ENCODE measurements at regions not wholly inside any gene's neighbourhood (a gene's known extent, or its start where the extent isn't known, plus 50 kb on each side); places are given as distances from the start of the nearest gene placed in this dataset.

- peaks cover 1% of the 10 kb centered on the region for H3K27me3 Mint-ChIP-seq (ENCODE audit: insufficient read depth, low read depth, poor library complexity)
- peaks cover 6% of the 10 kb centered on the region; the same call in 2 of the 3 replicates for H3K4me1 Mint-ChIP-seq
- H3K27ac Mint-ChIP-seq: no peak overlapping the region
- ATAC-seq (no peak), DNase-seq (ENCODE audit: low spot score) (no peak)
- H3K9me3 Mint-ChIP-seq: peaks cover 25% of the 10 kb centered on the region; the same call in 2 of the 3 replicates
- Histone ChIP-seq H3K27ac (ENCODE audit: low read depth) (no peak overlapping the region), H3K4me1 (ENCODE audit: insufficient read depth) (no peaks in the 10 kb centered on the region), H3K36me3 (ENCODE audit: insufficient read depth) (peaks cover 3% of the 10 kb centered on the region; the same call in 1 of the 2 replicates), H3K9me2 (ENCODE audit: insufficient read depth) (0 out of 2 replicates have a peak, but pooled peaks cover 3% of the 10 kb centered on the region), H3K4me3 (no peak overlapping the region), H2AFZ (no peak overlapping the region), H3K27me3 (ENCODE audit: insufficient read depth) (no peaks in the 10 kb centered on the region), H3K79me2 (replicated peaks; ENCODE audit: insufficient read depth) (no peaks in the 10 kb centered on the region), H3K4me2 (no peak overlapping the region), H3F3A (replicated peaks; ENCODE audit: low read depth) (no peaks in the 10 kb centered on the region), H4K20me1 (replicated peaks; ENCODE audit: insufficient read depth) (no peaks in the 10 kb centered on the region)
- no peak overlapping the region for H3K4me3 Mint-ChIP-seq
- H3K36me3 Mint-ChIP-seq (ENCODE audit: low read depth): peaks cover 8% of the 10 kb centered on the region; the same call in 2 of the 3 replicates
- TF ChIP-seq CTCF (conservative IDR thresholded peaks at IDR 0.05; ENCODE audit: low read depth in 2 of 2) (no peak), EZH2phosphoT487 (IDR thresholded peaks at IDR 0.05; ENCODE audit: unreplicated experiment) (no peak), EZH2 (IDR thresholded peaks at IDR 0.05; ENCODE audit: low read depth, unreplicated experiment) (no peak), CREB1 (CRISPR knock-in tag; IDR thresholded peaks at IDR 0.05; ENCODE audit: low read depth) (no peak), ZNF331 (CRISPR knock-in tag; IDR thresholded peaks at IDR 0.05; ENCODE audit: low read depth) (no peak), ZNF462 (CRISPR knock-in tag; IDR thresholded peaks at IDR 0.05) (no peak), STAT1 (IDR thresholded peaks at IDR 0.05; ENCODE audit: unreplicated experiment) (no peak), ZNF114 (CRISPR knock-in tag; IDR thresholded peaks at IDR 0.05) (no peak)
Measured at GRCh38 chr1:118366286-118366685, 181.3 kb upstream of the SPAG17 start.
